GM23338 (cell line): ENCODE measurements at regions not wholly inside any gene's neighbourhood (a gene's known extent, or its start where the extent isn't known, plus 50 kb on each side); places are given as distances from the start of the nearest gene placed in this dataset.

Experiments used
- ATAC-seq: fragments of 200-7000 bp; cut with Tn5 transposase; 3 replicates; pipeline ENCODE4 v1.9.1; 2020
- DNase-seq: peaks from one replicate; pipeline ENCODE4 v3.0.0-alpha.2; 2015; ENCODE audit warnings: low spot score
- H2AFZ ChIP-seq: fragments of 200-600 bp; sonication (generic); 2 replicates; pipeline ENCODE4 v1.8.0; 2016; ENCODE audit warnings: antibody characterized with exemption, mild to moderate bottlenecking, moderate library complexity
- H3F3A ChIP-seq: fragments of 200-600 bp; sonication (generic); replicated peaks from 2 replicates; pipeline ENCODE4 v1.8.0; 2017; ENCODE audit warnings: antibody characterized with exemption, mixed run types, low read depth
- H3K27ac ChIP-seq: fragments of 200-600 bp; sonication (generic); 2 replicates; pipeline ENCODE4 v1.6.1; 2016; ENCODE audit warnings: low read depth
- H3K27me3 ChIP-seq: fragments of 200-600 bp; sonication (generic); 2 replicates; pipeline ENCODE4 v1.8.0; 2016; ENCODE audit warnings: mild to moderate bottlenecking, mixed run types, moderate library complexity; ENCODE audit not compliant: insufficient read depth
- H3K36me3 ChIP-seq: fragments of 200-600 bp; sonication (generic); 2 replicates; pipeline ENCODE4 v1.8.0; 2016; ENCODE audit warnings: mild to moderate bottlenecking; ENCODE audit not compliant: insufficient read depth
- H3K4me1 ChIP-seq: fragments of 200-600 bp; sonication (generic); 2 replicates; pipeline ENCODE4 v1.8.0; 2016; ENCODE audit warnings: mild to moderate bottlenecking, moderate library complexity; ENCODE audit not compliant: insufficient read depth
- H3K4me2 ChIP-seq: fragments of 200-600 bp; sonication (generic); 2 replicates; pipeline ENCODE4 v1.7.1; 2017; ENCODE audit warnings: mixed run types
- H3K4me3 ChIP-seq: fragments of 200-600 bp; sonication (generic); 2 replicates; pipeline ENCODE4 v1.6.1; 2016; ENCODE audit warnings: mixed run types
- H3K79me2 ChIP-seq: fragments of 200-600 bp; sonication (generic); replicated peaks from 2 replicates; pipeline ENCODE4 v1.8.0; 2017; ENCODE audit warnings: mild to moderate bottlenecking; ENCODE audit not compliant: insufficient read depth
- H3K9me2 ChIP-seq: fragments of 200-600 bp; sonication (generic); 2 replicates; pipeline ENCODE4 v1.8.0; 2017; ENCODE audit not compliant: insufficient read depth
- H4K20me1 ChIP-seq: fragments of 200-600 bp; sonication (generic); replicated peaks from 2 replicates; pipeline ENCODE4 v1.8.0; 2017; ENCODE audit warnings: mild to moderate bottlenecking; ENCODE audit not compliant: insufficient read depth
- H3K27ac Mint-ChIP-seq: 2 replicates; pipeline ENCODE4 v1.8.0; 2020; ENCODE audit warnings: inconsistent platforms, mild to moderate bottlenecking, moderate library complexity, mixed read lengths
- H3K27me3 Mint-ChIP-seq: 3 replicates; pipeline ENCODE4 v1.8.0; 2022; ENCODE audit warnings: low read depth, mild to moderate bottlenecking, moderate library complexity, mixed read lengths, inconsistent platforms; ENCODE audit not compliant: insufficient read depth, poor library complexity
- H3K36me3 Mint-ChIP-seq: 3 replicates; pipeline ENCODE4 v1.8.0; 2021; ENCODE audit warnings: low read depth, mild to moderate bottlenecking, inconsistent platforms, moderate library complexity, mixed read lengths
- H3K4me1 Mint-ChIP-seq: 3 replicates; pipeline ENCODE4 v1.8.0; 2020; ENCODE audit warnings: mild to moderate bottlenecking, inconsistent platforms, mixed read lengths
- H3K4me3 Mint-ChIP-seq: 3 replicates; pipeline ENCODE4 v1.8.0; 2021; ENCODE audit warnings: moderate library complexity, mild to moderate bottlenecking, inconsistent platforms, mixed read lengths
- H3K9me3 Mint-ChIP-seq: 3 replicates; pipeline ENCODE4 v1.8.0; 2020; ENCODE audit warnings: moderate library complexity, mild to moderate bottlenecking, inconsistent platforms, mixed read lengths
- CREB1 ChIP-seq: fragments of 250-450 bp; sonication (Bioruptor Pico); IDR thresholded peaks from 2 replicates; pipeline ENCODE4 v1.5.0; 2020; ENCODE audit warnings: low read depth, mild to moderate bottlenecking, moderate library complexity
- CTCF ChIP-seq, 2 experiments: fragments of 200-600 bp in 1 of 2; sonication (generic) in 1 of 2; conservative IDR thresholded peaks; 2 replicates each; pipeline versions ENCODE4 v1.5.1 to v1.6.1; 2016 to 2017; ENCODE audit warnings: antibody characterized with exemption in 2 of 2, low read depth in 2 of 2, mild to moderate bottlenecking in 2 of 2, moderate library complexity in 1 of 2
- ETS1 ChIP-seq: IDR thresholded peaks from 2 replicates; pipeline ENCODE4 v1.6.1; 2016; ENCODE audit warnings: antibody characterized with exemption
- EZH2 ChIP-seq: fragments of 200-600 bp; sonication (generic); IDR thresholded peaks from one replicate; pipeline ENCODE4 v1.8.0; 2017; ENCODE audit warnings: antibody characterized with exemption, mild to moderate bottlenecking, low read depth; ENCODE audit not compliant: unreplicated experiment
- EZH2phosphoT487 ChIP-seq: fragments of 200-600 bp; sonication (generic); IDR thresholded peaks from one replicate; pipeline ENCODE4 v1.8.1; 2018; ENCODE audit warnings: antibody characterized with exemption; ENCODE audit not compliant: unreplicated experiment
- JUNB ChIP-seq: IDR thresholded peaks from one replicate; pipeline ENCODE4 v1.6.1; 2016; ENCODE audit warnings: antibody characterized with exemption; ENCODE audit not compliant: unreplicated experiment
- NANOG ChIP-seq: IDR thresholded peaks from 2 replicates; pipeline ENCODE4 v1.6.1; 2016; ENCODE audit warnings: antibody characterized with exemption, borderline replicate concordance
- POLR2AphosphoS5 ChIP-seq: IDR thresholded peaks from 2 replicates; pipeline ENCODE4 v1.6.1; 2016; ENCODE audit warnings: antibody characterized with exemption, low read depth
- REST ChIP-seq: IDR thresholded peaks from one replicate; pipeline ENCODE4 v1.6.1; 2018; ENCODE audit warnings: antibody characterized with exemption; ENCODE audit not compliant: unreplicated experiment
- STAT1 ChIP-seq: IDR thresholded peaks from one replicate; pipeline ENCODE4 v1.6.1; 2016; ENCODE audit warnings: antibody characterized with exemption; ENCODE audit not compliant: unreplicated experiment
- ZNF114 ChIP-seq: fragments of 250-450 bp; sonication (Bioruptor Pico); IDR thresholded peaks from 2 replicates; pipeline ENCODE4 v1.5.0; 2020; ENCODE audit warnings: mild to moderate bottlenecking, moderate library complexity
- ZNF331 ChIP-seq: fragments of 250-450 bp; sonication (Bioruptor Pico); IDR thresholded peaks from 2 replicates; pipeline ENCODE4 v1.5.0; 2020; ENCODE audit warnings: low read depth, mild to moderate bottlenecking, moderate library complexity
- ZNF462 ChIP-seq: fragments of 250-450 bp; sonication (Bioruptor Pico); IDR thresholded peaks from 2 replicates; pipeline ENCODE4 v1.5.0; 2020; ENCODE audit warnings: mild to moderate bottlenecking, moderate library complexity

- H3K27me3 ChIP-seq, result no peaks in the 10 kb centered on the region
- Mint-ChIP-seq H3K4me3 (no peak overlapping the region), H3K9me3 (peaks cover 41% of the 10 kb centered on the region), H3K4me1 (no peaks in the 10 kb centered on the region; the same call in 2 of the 3 replicates), H3K27ac (no peak overlapping the region), H3K36me3 (peaks cover 60% of the 10 kb centered on the region), H3K27me3 (peaks cover 2% of the 10 kb centered on the region)
- no peak for DNase-seq
- no peak overlapping the region for H3K4me2 ChIP-seq
- no peak for TF ChIP-seq CREB1 (CRISPR knock-in tag)
- TF ChIP-seq STAT1, result no peak
- no peak for TF ChIP-seq REST
- no peak for TF ChIP-seq NANOG
- TF ChIP-seq EZH2, result no peak
- no peak for TF ChIP-seq EZH2phosphoT487
- TF ChIP-seq CTCF (conservative IDR thresholded peaks at IDR 0.05; ENCODE audit: low read depth in 2 of 2), result no peak
- no peak for TF ChIP-seq ZNF331 (CRISPR knock-in tag)
- no peak for TF ChIP-seq ZNF462 (CRISPR knock-in tag)
- TF ChIP-seq JUNB, result no peak
- TF ChIP-seq ZNF114 (CRISPR knock-in tag), result no peak
- TF ChIP-seq POLR2AphosphoS5, result no peak
- TF ChIP-seq ETS1, result no peak
- no peaks in the 10 kb centered on the region for H3K79me2 ChIP-seq
- no peak overlapping the region for H2AFZ ChIP-seq
- no peaks in the 10 kb centered on the region for H4K20me1 ChIP-seq
- H3K4me3 ChIP-seq, result no peak overlapping the region
- no peak for ATAC-seq
- H3K27ac ChIP-seq, result no peak overlapping the region
- no peaks in the 10 kb centered on the region for H3K36me3 ChIP-seq
- H3K4me1 ChIP-seq, result no peaks in the 10 kb centered on the region
- H3K9me2 ChIP-seq, result no peaks in the 10 kb centered on the region
- H3F3A ChIP-seq, result no peaks in the 10 kb centered on the region
Observed at GRCh38 chr4:123017078-123017477, 94.7 kb upstream of the NUDT6 start.
